AG04450 (cell line): ENCODE measurements at regions not wholly inside any gene's neighbourhood (a gene's known extent, or its start where the extent isn't known, plus 50 kb on each side); places are given as distances from the start of the nearest gene placed in this dataset.

Experiments used
- CTCF ChIA-PET: fragments of 300-600, 350-600 bp; formaldehyde crosslinking; extraction: SDS; loops from one replicate; lab custom pipeline; 2022; ENCODE audit warnings: antibody characterized with exemption, inconsistent platforms; lab: Charles Lee
- POLR2A ChIA-PET: fragments of 350-600 bp; formaldehyde crosslinking; extraction: SDS; loops from one replicate; lab custom pipeline; 2021; ENCODE audit warnings: antibody characterized with exemption, inconsistent platforms; lab: Yijun Ruan, JAX
- DNase-seq: peaks from one replicate; pipeline ENCODE4 v3.0.0-alpha.2; 2011; ENCODE audit warnings: low read depth, low spot score
- H3K27ac ChIP-seq: one replicate; pipeline ENCODE4 v1.5.1; 2012; ENCODE audit warnings: low read depth, low read length, control low read depth
- H3K27me3 ChIP-seq: one replicate; pipeline ENCODE4 v1.6.0; 2012; ENCODE audit warnings: low read length; ENCODE audit not compliant: control insufficient read depth, insufficient read depth
- H3K4me3 ChIP-seq: 2 replicates; pipeline ENCODE4 v1.5.1; 2011; ENCODE audit warnings: mild to moderate bottlenecking, low read depth, low read length, control low read depth
- H3K9me3 ChIP-seq: 2 replicates; pipeline ENCODE4 v1.5.1; 2012; ENCODE audit warnings: low read length; ENCODE audit not compliant: control insufficient read depth, insufficient read depth
- CTCF ChIP-seq: IDR thresholded peaks from 2 replicates; pipeline ENCODE4 v1.5.1; 2011; ENCODE audit warnings: low read depth, low read length, control low read depth, inconsistent platforms

- ChIA-PET CTCF (interaction anchor here (1.1 to 1.3 kb wide), 2 partner anchors 10 to 84 kb away, joined by 3 read pairs; no protein-coding TSS in a partner anchor), POLR2A (interaction anchor here (0.8 to 1.3 kb wide), 6 partner anchors 15 to 345 kb away, joined by 3 to 7 read pairs (median 3); no protein-coding TSS in a partner anchor)
- H3K9me3 ChIP-seq, result no peaks in the 10 kb centered on the region
- no peaks in the 10 kb centered on the region for H3K27me3 ChIP-seq
- peak overlapping the region; percentile 11 for H3K27ac ChIP-seq
- no peak for DNase-seq
- TF ChIP-seq CTCF, result no peak
- no peak overlapping the region for H3K4me3 ChIP-seq
Measured at GRCh38 chr2:67560771-67561456, 163.8 kb downstream of the ETAA1 start.

GRCh38 chr2:67561457-67561965 lies 164.4 kb downstream of the ETAA1 start:
- ChIA-PET CTCF (interaction anchor here (1.3 kb wide), 1 partner anchor 11 kb away, joined by 3 read pairs; no protein-coding TSS in a partner anchor), POLR2A (interaction anchor here (0.8 to 1.3 kb wide), 6 partner anchors 14 to 346 kb away, joined by 3 to 7 read pairs (median 3); no protein-coding TSS in a partner anchor)
- Histone ChIP-seq H3K27me3 (no peaks in the 10 kb centered on the region), H3K27ac (peak overlapping the region; percentile 11), H3K4me3 (no peak overlapping the region), H3K9me3 (no peaks in the 10 kb centered on the region)
- no peak for TF ChIP-seq CTCF
- no peak for DNase-seq

GRCh38 chr2:67564076-67564475 lies 166.9 kb downstream of the ETAA1 start:
- H3K4me3 ChIP-seq, result no peak overlapping the region
- CTCF ChIA-PET, result no interaction called here
- no peaks in the 10 kb centered on the region for H3K27me3 ChIP-seq
- POLR2A ChIA-PET, result no interaction called here
- DNase-seq, result no peak
- H3K27ac ChIP-seq, result peak overlapping the region; percentile 58
- TF ChIP-seq CTCF, result no peak
- H3K9me3 ChIP-seq, result no peaks in the 10 kb centered on the region

- ChIA-PET POLR2A (no interaction called here), CTCF (no interaction called here)
- Histone ChIP-seq H3K4me3 (no peak overlapping the region), H3K27me3 (no peaks in the 10 kb centered on the region), H3K9me3 (no peaks in the 10 kb centered on the region), H3K27ac (peak overlapping the region; percentile 58)
- no peak for DNase-seq
- no peak for TF ChIP-seq CTCF
Measured at GRCh38 chr2:67564626-67565025, 167.5 kb downstream of the ETAA1 start.

- TF ChIP-seq CTCF, result no peak
- POLR2A ChIA-PET, result no interaction called here
- H3K27me3 ChIP-seq, result no peaks in the 10 kb centered on the region
- no peak overlapping the region for H3K27ac ChIP-seq
- no peak overlapping the region for H3K4me3 ChIP-seq
- CTCF ChIA-PET, result no interaction called here
- H3K9me3 ChIP-seq, result no peaks in the 10 kb centered on the region
- DNase-seq, result no peak
Measured at GRCh38 chr2:67565262-67565661, 168.1 kb downstream of the ETAA1 start.
